ENCODE measurements at regions not wholly inside any gene's neighbourhood (a gene's known extent, or its start where the extent isn't known, plus 50 kb on each side); places are given as distances from the start of the nearest gene placed in this dataset.

DNA sequence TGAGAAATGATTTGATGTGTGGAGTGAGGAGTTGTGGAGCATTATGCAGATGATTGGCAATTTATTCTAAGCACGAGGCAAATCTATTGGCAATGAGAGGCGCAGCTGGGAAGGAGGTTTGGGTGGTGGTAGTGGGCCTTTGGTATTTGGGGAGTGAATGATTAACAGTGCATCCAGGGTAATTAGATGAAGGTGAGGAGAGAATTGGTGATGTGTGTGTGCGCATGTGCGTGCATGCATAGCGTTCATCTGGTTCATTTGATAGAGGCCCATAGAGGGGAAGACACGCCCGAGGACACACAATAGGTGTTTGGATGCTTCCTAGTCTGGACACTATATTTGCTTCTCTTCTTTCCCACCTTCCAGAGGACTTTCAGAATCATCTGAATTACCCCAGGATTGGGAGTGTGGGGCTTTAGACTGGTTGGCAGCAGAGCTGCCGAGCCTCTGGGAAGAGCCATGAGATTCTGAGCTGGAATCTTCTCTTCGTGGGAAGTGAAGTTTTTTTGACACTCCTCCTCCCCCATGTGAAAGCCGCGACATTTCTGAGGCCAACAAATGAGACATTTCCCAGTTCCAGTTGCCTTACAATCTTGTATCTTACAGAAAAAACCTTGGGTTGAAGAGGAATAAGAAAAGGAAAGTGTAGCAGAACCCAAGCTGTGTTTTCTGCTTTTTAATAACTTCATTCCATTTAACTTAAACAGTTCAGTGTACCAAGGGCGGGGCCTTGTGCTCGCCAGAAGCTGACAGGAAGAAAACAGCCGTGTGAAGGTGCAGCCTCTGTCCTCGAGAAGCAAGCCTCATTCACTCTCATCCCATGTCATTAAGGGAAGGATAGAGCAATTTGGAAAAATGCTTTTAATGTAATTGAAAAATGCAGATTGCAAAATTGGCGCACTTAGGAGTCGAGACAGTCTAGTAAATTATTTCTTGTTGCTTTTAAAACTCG, 65.2 kb downstream of the SLC25A47 start:
- H3K4ac ChIP-seq (ENCODE audit: low read length): no peak overlapping the region
- no peak overlapping the region for H3K14ac ChIP-seq (ENCODE audit: low read length)
- no peaks in the 10 kb centered on the region for H3K79me1 ChIP-seq (ENCODE audit: low read depth, low read length)
- H4K91ac ChIP-seq (ENCODE audit: low read depth, low read length, poor library complexity): no peak overlapping the region
- H3K4me1 ChIP-seq (ENCODE audit: control insufficient read depth in 2 of 2, insufficient read depth in 1 of 2, low read depth in 1 of 2, low read length in 2 of 2): peaks cover 14 to 32% of the 10 kb centered on the region in 2 donors
- H3K36me3 ChIP-seq (replicated peaks in 1 of 2; ENCODE audit: control insufficient read depth in 2 of 2, insufficient read depth in 2 of 2, low read length in 2 of 2): no peaks in the 10 kb centered on the region
- no peak overlapping the region for H3K4me2 ChIP-seq (ENCODE audit: insufficient read depth, low read length, poor library complexity, severe bottlenecking)
- H2BK120ac ChIP-seq (ENCODE audit: low read depth, low read length): no peak overlapping the region
- no peak overlapping the region for H3K23ac ChIP-seq (ENCODE audit: low read depth, low read length, poor library complexity)
- H3K9me3 ChIP-seq (replicated peaks in 1 of 2; ENCODE audit: control insufficient read depth in 2 of 2, insufficient read depth in 1 of 2, low read depth in 1 of 2, low read length in 2 of 2): no peaks in the 10 kb centered on the region
- H3K9ac ChIP-seq (ENCODE audit: low read depth, low read length, poor library complexity): no peak overlapping the region
- no peak overlapping the region for H2BK5ac ChIP-seq (ENCODE audit: low read length)
- H2BK12ac ChIP-seq (ENCODE audit: low read length): no peak overlapping the region
- WGBS, 2 donors (ENCODE audit: extremely low coverage in 2 of 2, insufficient read length in 2 of 2, insufficient replicate concordance in 1 of 2): no CpG with 5 or more reads among the region's 18 CpGs
- H2BK15ac ChIP-seq (ENCODE audit: low read length): no peak overlapping the region
- no peaks in the 10 kb centered on the region for H3K27me3 ChIP-seq (ENCODE audit: control insufficient read depth in 3 of 3, insufficient read depth in 3 of 3, low read depth in 1 of 3, low read length in 3 of 3)
- DNase-seq (ENCODE audit: low spot score): no peak
- no peak overlapping the region for H3K4me3 ChIP-seq (ENCODE audit: low read length in 2 of 2)
- H3K27ac ChIP-seq (replicated peaks; ENCODE audit: low read length): peak overlapping the region; percentile 19
- no peak overlapping the region for H2AK5ac ChIP-seq (ENCODE audit: low read depth, low read length)
- no peak overlapping the region for H2AFZ ChIP-seq (ENCODE audit: low read length)
- no peak overlapping the region for H3K18ac ChIP-seq (ENCODE audit: low read length)
- H4K8ac ChIP-seq (ENCODE audit: low read depth, low read length): no peak overlapping the region

DNA sequence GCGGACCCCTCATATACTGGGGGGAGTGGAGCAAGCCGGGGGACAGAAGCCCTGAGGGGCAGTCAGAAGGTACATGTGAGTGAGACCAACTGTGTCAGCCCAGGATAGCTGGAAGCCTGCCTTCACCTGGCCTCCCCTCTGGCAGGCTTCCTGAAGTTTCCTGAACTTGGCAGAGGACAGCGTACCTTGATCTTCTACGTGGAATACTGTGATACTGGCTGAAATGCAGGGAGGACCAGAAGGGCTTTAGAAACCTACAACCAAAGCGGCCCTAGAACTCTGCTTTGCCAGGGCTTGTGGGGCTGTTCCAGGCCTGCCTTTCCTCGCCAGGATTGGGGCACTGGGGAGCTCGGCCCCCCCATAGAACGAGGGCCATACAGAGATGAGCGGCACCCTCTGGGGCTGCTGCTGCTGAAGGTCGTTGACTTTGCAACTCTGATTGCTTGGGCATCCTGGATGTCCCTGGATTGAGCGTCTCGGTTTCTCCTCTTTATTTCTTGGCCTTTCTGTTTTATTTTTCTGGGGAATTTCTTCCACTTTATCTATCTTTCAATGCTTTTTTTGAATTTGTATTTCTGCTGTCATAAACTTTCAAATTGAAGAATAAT, 66.5 kb downstream of the SLC25A47 start:
- Histone ChIP-seq H2AFZ (ENCODE audit: low read length) (no peak overlapping the region), H3K9me3 (replicated peaks in 1 of 2; ENCODE audit: control insufficient read depth in 2 of 2, insufficient read depth in 1 of 2, low read depth in 1 of 2, low read length in 2 of 2) (no peaks in the 10 kb centered on the region), H3K14ac (ENCODE audit: low read length) (no peak overlapping the region), H3K27ac (replicated peaks; ENCODE audit: low read length) (no peak overlapping the region), H3K79me1 (ENCODE audit: low read depth, low read length) (no peaks in the 10 kb centered on the region), H3K36me3 (replicated peaks in 1 of 2; ENCODE audit: control insufficient read depth in 2 of 2, insufficient read depth in 2 of 2, low read length in 2 of 2) (no peaks in the 10 kb centered on the region), H3K18ac (ENCODE audit: low read length) (peak overlapping the region; percentile 32), H3K4me1 (ENCODE audit: control insufficient read depth in 2 of 2, insufficient read depth in 1 of 2, low read depth in 1 of 2, low read length in 2 of 2) (peaks cover 21 to 36% of the 10 kb centered on the region in 2 donors), H2BK120ac (ENCODE audit: low read depth, low read length) (no peak overlapping the region), H4K91ac (ENCODE audit: low read depth, low read length, poor library complexity) (no peak overlapping the region), H3K27me3 (ENCODE audit: control insufficient read depth in 3 of 3, insufficient read depth in 3 of 3, low read depth in 1 of 3, low read length in 3 of 3) (no peaks in the 10 kb centered on the region), H3K4ac (ENCODE audit: low read length) (no peak overlapping the region), H3K4me3 (ENCODE audit: low read length in 2 of 2) (no peak overlapping the region), H2BK15ac (ENCODE audit: low read length) (no peak overlapping the region), H3K9ac (ENCODE audit: low read depth, low read length, poor library complexity) (no peak overlapping the region), H3K4me2 (ENCODE audit: insufficient read depth, low read length, poor library complexity, severe bottlenecking) (no peak overlapping the region), H2BK5ac (ENCODE audit: low read length) (no peak overlapping the region), H2AK5ac (ENCODE audit: low read depth, low read length) (peak overlapping the region; percentile 76), H3K23ac (ENCODE audit: low read depth, low read length, poor library complexity) (no peak overlapping the region), H2BK12ac (ENCODE audit: low read length) (no peak overlapping the region), H4K8ac (ENCODE audit: low read depth, low read length) (no peak overlapping the region)
- no peak for DNase-seq (ENCODE audit: low spot score)
- no CpG with 5 or more reads among the region's 12 CpGs for WGBS, 2 donors (ENCODE audit: extremely low coverage in 2 of 2, insufficient read length in 2 of 2, insufficient replicate concordance in 1 of 2)

DNA sequence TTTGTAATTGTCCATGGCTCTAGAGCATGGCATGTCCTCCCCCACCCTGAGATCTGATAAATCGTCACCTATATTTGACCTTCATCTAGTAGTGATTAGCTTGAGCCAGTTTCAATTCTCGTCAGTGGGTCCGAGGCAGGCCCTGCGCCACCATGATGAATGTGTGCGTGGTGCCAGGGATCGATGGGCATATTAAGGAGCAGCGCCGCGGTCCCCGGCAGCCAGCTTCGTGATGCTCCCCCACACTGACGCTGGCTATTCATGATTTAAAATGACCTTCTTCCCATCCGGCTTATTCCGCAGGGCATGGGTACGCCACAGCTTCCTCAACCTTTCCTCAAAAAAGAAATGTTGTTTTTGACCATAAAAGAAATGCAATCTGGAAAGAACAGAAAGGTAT, 68.0 kb downstream of the SLC25A47 start:
- H3K4me2 ChIP-seq (ENCODE audit: insufficient read depth, low read length, poor library complexity, severe bottlenecking): no peak overlapping the region
- no peak overlapping the region for H3K4ac ChIP-seq (ENCODE audit: low read length)
- no peak overlapping the region for H3K27ac ChIP-seq (replicated peaks; ENCODE audit: low read length)
- no peak overlapping the region for H4K8ac ChIP-seq (ENCODE audit: low read depth, low read length)
- no peak overlapping the region for H3K18ac ChIP-seq (ENCODE audit: low read length)
- H2AFZ ChIP-seq (ENCODE audit: low read length): no peak overlapping the region
- no peaks in the 10 kb centered on the region for H3K9me3 ChIP-seq (replicated peaks in 1 of 2; ENCODE audit: control insufficient read depth in 2 of 2, insufficient read depth in 1 of 2, low read depth in 1 of 2, low read length in 2 of 2)
- H2BK12ac ChIP-seq (ENCODE audit: low read length): no peak overlapping the region
- H3K23ac ChIP-seq (ENCODE audit: low read depth, low read length, poor library complexity): no peak overlapping the region
- no peak overlapping the region for H2BK120ac ChIP-seq (ENCODE audit: low read depth, low read length)
- no peak overlapping the region for H2BK5ac ChIP-seq (ENCODE audit: low read length)
- DNase-seq (ENCODE audit: low spot score): no peak
- H2BK15ac ChIP-seq (ENCODE audit: low read length): no peak overlapping the region
- H3K4me3 ChIP-seq (ENCODE audit: low read length in 2 of 2): no peak overlapping the region
- H3K36me3 ChIP-seq (replicated peaks in 1 of 2; ENCODE audit: control insufficient read depth in 2 of 2, insufficient read depth in 2 of 2, low read length in 2 of 2): no peaks in the 10 kb centered on the region
- H3K4me1 ChIP-seq (ENCODE audit: control insufficient read depth in 2 of 2, insufficient read depth in 1 of 2, low read depth in 1 of 2, low read length in 2 of 2): peaks cover 20 to 26% of the 10 kb centered on the region in 2 donors
- H4K91ac ChIP-seq (ENCODE audit: low read depth, low read length, poor library complexity): no peak overlapping the region
- H3K9ac ChIP-seq (ENCODE audit: low read depth, low read length, poor library complexity): no peak overlapping the region
- no peak overlapping the region for H2AK5ac ChIP-seq (ENCODE audit: low read depth, low read length)
- peaks cover 3% of the 10 kb centered on the region for H3K79me1 ChIP-seq (ENCODE audit: low read depth, low read length)
- H3K14ac ChIP-seq (ENCODE audit: low read length): no peak overlapping the region
- no CpG with 5 or more reads among the region's 15 CpGs for WGBS, 2 donors (ENCODE audit: extremely low coverage in 2 of 2, insufficient read length in 2 of 2, insufficient replicate concordance in 1 of 2)
- H3K27me3 ChIP-seq (ENCODE audit: control insufficient read depth in 3 of 3, insufficient read depth in 3 of 3, low read depth in 1 of 3, low read length in 3 of 3): no peaks in the 10 kb centered on the region

- Histone ChIP-seq H2BK15ac (ENCODE audit: low read length) (no peak overlapping the region), H3K4ac (ENCODE audit: low read length) (no peak overlapping the region), H2AK5ac (ENCODE audit: low read depth, low read length) (no peak overlapping the region), H3K79me1 (ENCODE audit: low read depth, low read length) (peaks cover 3% of the 10 kb centered on the region), H3K18ac (ENCODE audit: low read length) (no peak overlapping the region), H3K23ac (ENCODE audit: low read depth, low read length, poor library complexity) (no peak overlapping the region), H3K4me3 (ENCODE audit: low read length in 2 of 2) (no peak overlapping the region), H3K9ac (ENCODE audit: low read depth, low read length, poor library complexity) (no peak overlapping the region), H3K27ac (replicated peaks; ENCODE audit: low read length) (no peak overlapping the region), H3K4me1 (ENCODE audit: control insufficient read depth in 2 of 2, insufficient read depth in 1 of 2, low read depth in 1 of 2, low read length in 2 of 2) (peaks cover 25 to 29% of the 10 kb centered on the region in 2 donors), H4K91ac (ENCODE audit: low read depth, low read length, poor library complexity) (no peak overlapping the region), H2AFZ (ENCODE audit: low read length) (no peak overlapping the region), H3K36me3 (replicated peaks in 1 of 2; ENCODE audit: control insufficient read depth in 2 of 2, insufficient read depth in 2 of 2, low read length in 2 of 2) (no peaks in the 10 kb centered on the region), H2BK5ac (ENCODE audit: low read length) (no peak overlapping the region), H2BK120ac (ENCODE audit: low read depth, low read length) (no peak overlapping the region), H3K9me3 (replicated peaks in 1 of 2; ENCODE audit: control insufficient read depth in 2 of 2, insufficient read depth in 1 of 2, low read depth in 1 of 2, low read length in 2 of 2) (no peaks in the 10 kb centered on the region), H3K14ac (ENCODE audit: low read length) (no peak overlapping the region), H2BK12ac (ENCODE audit: low read length) (no peak overlapping the region), H4K8ac (ENCODE audit: low read depth, low read length) (no peak overlapping the region), H3K4me2 (ENCODE audit: insufficient read depth, low read length, poor library complexity, severe bottlenecking) (no peak overlapping the region), H3K27me3 (ENCODE audit: control insufficient read depth in 3 of 3, insufficient read depth in 3 of 3, low read depth in 1 of 3, low read length in 3 of 3) (no peaks in the 10 kb centered on the region)
- DNase-seq (ENCODE audit: low spot score): no peak
- no CpG with 5 or more reads among the region's 2 CpGs for WGBS, 2 donors (ENCODE audit: extremely low coverage in 2 of 2, insufficient read length in 2 of 2, insufficient replicate concordance in 1 of 2)
Observed at GRCh38 chr14:100391724-100392123, 68.6 kb downstream of the SLC25A47 start.

Measured in neuronal stem cell (in vitro differentiated cells).